SW480 (cell line): ENCODE measurements at regions not wholly inside any gene's neighbourhood (a gene's known extent, or its start where the extent isn't known, plus 50 kb on each side); places are given as distances from the start of the nearest gene placed in this dataset.
"Not testable (repeated sequence)": the region's sequence is repeated elsewhere in the genome, so short reads cannot be mapped to it uniquely, and the experiment has no call there.

Experiments used
- DNase-seq: peaks from one replicate; pipeline ENCODE4 v3.0.0-alpha.2; 2016; ENCODE audit warnings: low spot score

DNA sequence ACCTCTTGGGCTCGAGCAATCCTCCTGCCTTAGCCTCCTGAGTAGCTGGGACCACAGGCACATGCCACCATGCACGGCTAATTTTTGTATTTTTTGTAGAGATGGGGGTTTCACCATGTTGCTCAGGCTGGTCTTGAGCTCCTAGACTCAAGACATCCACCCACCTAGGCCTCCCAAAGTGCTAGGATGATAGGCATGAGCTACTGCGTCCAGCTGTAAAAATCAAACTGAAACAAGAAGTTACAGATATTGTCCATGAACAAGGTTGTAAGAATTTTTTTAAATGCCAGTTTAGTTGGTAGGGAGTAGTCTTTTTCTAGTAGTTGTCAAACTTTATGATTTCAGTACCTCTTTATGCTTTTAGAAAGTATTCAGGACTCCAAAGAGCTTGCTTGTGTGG, 424.4 kb upstream of the PMFBP1 start:
- no peak for DNase-seq

DNA sequence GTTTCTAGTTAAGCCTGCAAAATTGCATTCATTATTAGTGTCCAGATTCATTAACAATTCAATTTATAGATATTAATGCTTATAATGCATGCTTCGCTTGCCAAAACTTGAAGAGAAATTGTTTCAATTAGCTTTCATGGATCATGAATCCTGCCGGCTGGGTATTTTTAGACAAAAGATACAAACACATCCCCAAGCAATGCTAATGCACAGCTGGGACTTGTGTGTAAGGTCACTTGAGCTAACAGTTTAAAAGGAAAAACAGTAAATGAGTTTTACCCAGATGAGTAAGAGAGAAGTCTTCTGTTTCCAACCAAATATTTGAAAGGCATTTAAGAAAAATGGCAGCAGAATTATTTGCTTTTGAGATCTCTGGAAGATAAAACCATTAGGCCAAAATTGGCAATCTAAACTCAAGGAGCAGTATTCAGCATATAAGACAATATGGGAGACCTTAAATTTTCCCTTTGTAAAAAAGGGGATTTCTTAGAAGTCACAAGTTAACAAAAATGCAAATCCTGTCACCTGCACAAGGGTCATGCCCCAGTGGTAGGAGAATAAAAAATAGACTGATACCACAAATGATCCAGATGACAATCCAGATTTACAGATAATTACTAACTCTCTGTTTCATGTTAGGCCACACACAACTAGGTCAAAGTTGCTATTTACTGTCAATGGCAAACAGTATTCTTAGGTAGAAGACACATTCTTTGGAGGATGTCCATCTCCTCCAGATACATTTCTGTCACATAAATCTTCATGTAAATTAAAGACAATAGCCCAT, 418.4 kb upstream of the PMFBP1 start:
- no peak for DNase-seq

GRCh38 chr16:72588551-72588950, 416.6 kb upstream of the PMFBP1 start:
- DNase-seq: no peak

DNA sequence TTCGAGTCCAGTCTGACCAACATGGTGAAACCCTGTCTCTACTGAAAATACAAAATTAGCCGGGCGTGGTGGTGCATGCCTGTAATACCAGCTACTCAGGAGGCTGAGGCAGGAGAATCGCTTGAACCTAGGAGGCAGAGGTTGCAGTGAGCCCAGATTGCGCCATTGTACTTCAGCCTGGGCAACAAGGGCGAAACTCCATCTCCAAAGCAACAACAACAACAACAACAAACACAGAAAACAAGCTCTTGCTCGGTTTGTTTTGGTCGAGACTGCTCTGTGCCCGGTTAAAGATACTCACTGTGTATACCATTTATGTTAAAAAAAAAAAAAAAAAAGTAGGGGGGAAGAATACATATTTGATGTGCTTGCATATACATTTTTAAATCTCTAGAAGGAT, 406.1 kb upstream of the PMFBP1 start:
- DNase-seq: not testable (repeated sequence)

- no peak for DNase-seq
These were observed 404.2 kb upstream of the PMFBP1 start for GRCh38 chr16:72576189-72576588.

DNA sequence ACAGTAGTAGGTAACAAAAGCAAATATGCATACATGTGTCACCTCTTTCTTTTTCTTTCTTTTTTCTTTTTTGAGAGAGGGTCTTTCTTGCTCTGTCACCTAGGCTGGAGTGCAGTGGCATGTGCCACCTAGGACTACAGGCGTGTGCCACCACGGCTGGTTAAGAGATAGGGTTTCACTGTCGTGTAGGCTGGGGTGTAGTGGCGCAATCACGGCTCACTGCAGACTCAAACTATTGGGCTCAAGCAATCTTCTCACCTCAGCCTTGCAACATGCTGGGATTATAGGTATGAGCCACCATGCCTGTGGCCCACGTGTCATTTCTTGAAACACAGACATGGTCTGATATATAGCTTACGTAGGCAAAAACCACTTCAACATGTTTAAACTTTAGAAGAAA, 397.7 kb upstream of the PMFBP1 start:
- DNase-seq: no peak

GRCh38 chr16:72568502-72568901, 396.5 kb upstream of the PMFBP1 start:
- DNase-seq: no peak

DNA sequence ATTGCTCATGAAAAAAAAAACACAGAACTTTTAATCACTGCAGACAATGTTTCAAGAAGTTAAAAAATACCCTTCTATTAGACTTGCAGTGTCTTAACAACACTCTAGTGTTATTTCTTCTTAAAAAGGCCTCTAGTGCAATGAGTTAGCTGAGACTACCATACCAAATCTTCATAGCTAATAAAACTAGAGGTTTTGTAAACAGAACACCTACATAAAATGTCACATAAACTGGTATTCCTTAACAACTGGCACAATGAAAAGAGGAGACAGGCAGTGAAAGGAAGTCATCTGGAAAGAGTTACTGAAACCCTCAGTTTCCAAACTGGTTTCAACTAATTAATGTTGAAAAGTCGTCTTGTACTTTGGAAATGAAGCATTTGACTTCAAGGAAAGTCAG, 394.2 kb upstream of the PMFBP1 start:
- DNase-seq: no peak

DNA sequence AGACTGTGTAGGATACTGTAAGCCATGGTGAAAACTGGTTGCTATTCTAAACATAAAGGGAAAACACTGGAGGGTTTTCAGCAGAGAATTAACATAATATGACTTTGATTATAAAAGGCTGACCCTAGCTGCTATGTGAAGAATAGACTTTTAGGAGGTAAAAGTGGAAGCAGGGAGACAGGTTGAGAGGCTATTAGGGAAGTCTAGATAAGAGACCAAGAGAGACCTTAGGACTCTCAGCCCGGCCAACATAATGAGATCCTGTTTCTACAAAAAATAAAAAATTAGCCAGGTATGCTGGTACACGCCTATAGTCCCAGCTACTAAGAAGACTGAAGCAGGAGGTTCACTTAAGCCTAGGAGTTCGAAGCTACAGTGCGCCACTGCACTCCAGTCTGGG, 393.2 kb upstream of the PMFBP1 start:
- no peak for DNase-seq

- DNase-seq: peak; percentile 11
These were observed 388.7 kb upstream of the PMFBP1 start for GRCh38 chr16:72560617-72561016.

- DNase-seq: no peak
These were observed 386.5 kb upstream of the PMFBP1 start for GRCh38 chr16:72558501-72558900.

DNA sequence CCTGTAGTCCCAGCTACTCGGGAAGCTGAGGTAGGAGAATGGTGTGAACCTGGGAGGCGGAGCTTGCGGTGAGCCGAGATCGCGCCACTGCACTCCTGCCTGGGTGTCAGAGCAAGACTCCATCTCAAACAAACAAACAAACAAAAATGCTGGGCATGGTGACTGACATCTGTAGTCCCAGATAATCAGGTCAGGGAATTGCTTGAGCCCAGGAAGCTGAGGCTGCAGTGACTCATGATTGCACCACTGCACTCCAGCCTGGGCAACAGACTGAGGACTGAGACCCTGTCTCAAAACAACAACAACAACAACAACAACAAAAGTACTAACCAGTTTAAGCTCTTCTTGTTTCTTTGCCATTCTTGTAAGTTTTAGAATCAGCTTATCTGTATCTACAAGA, 383.0 kb upstream of the PMFBP1 start:
- DNase-seq: no peak

DNA sequence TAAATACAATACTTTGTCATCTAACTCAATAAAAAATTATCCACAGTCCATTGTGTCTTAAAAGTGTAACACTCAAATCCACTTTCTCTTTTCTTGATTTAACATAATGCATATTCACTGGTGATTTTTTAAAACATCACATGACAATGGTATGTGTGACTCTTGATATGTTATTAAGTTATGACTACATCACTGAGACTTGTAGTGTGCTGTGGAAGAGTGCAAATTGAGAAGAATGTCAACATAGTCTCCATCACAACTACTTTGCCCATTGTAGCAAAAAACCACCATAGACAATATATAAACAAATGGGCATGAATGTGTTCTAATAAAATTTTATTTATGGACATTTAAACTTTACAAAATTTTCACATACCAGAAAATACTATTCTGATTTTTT, 380.7 kb upstream of the PMFBP1 start:
- no peak for DNase-seq

GRCh38 chr16:72551649-72552048, 379.7 kb upstream of the PMFBP1 start:
- DNase-seq: no peak

- no peak for DNase-seq
These were observed 377.9 kb upstream of the PMFBP1 start for GRCh38 chr16:72549878-72550277.

DNA sequence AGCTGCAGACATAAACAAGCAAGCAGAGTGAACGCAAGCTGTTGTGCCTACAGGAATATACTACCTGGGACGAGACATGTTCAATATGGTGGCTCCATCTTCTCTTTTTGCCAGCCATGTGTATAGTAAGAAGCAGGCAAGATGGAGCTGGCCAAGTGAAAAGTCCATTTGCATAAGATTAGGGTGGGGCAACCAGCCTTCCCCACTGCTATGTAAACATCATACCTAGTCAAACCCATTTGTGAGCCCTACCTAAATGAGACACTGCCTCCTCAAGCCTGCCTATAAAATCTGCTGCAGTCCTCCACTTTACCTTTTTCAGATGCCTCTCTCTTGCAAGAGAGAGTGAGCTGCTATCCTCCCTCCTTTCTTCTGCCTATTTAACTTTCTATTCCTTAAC, 370.1 kb upstream of the PMFBP1 start:
- no peak for DNase-seq

- DNase-seq: no peak
These were observed 365.7 kb upstream of the PMFBP1 start for GRCh38 chr16:72537664-72538063.

GRCh38 chr16:72536723-72537435, 364.9 kb upstream of the PMFBP1 start:
- DNase-seq: no peak

GRCh38 chr16:72532906-72533410, 361.0 kb upstream of the PMFBP1 start:
- DNase-seq: no peak

GRCh38 chr16:72530434-72530833, 358.5 kb upstream of the PMFBP1 start:
- DNase-seq: no peak

- no peak for DNase-seq
These were observed 351.1 kb upstream of the PMFBP1 start for GRCh38 chr16:72523087-72523486.

- DNase-seq: no peak
These were observed 345.2 kb upstream of the PMFBP1 start for GRCh38 chr16:72517154-72517553.

DNA sequence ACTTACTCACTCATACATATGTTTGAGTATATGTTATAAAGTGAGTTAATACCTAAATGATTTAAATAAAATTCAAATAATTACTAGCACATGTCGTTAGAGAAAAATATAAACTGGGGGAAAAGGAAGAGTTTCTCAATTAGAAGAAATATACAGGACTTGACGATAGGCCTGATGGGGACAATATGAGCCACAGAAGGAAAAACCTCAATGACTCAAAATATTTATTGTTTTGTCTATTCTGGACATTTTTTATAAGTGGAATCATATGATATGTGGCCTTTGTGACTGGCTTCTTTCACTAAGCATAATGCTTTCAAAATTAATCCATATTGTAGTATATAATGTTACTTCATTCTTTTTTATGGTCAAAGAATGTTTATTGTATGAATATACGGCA, 339.2 kb upstream of the PMFBP1 start:
- DNase-seq: no peak

- DNase-seq: no peak
These were observed 336.2 kb upstream of the PMFBP1 start for GRCh38 chr16:72508191-72508590.
